DMS 273 treated with DMSO at 0.1 percent for 48 hours (cell line): ENCODE measurements at regions not wholly inside any gene's neighbourhood (a gene's known extent, or its start where the extent isn't known, plus 50 kb on each side); places are given as distances from the start of the nearest gene placed in this dataset.
"Not testable (repeated sequence)": the region's sequence is repeated elsewhere in the genome, so short reads cannot be mapped to it uniquely, and the experiment has no call there.

Source experiments
- DNase-seq: peaks from one replicate; lab custom pipeline; 2025; lab: John Stamatoyannopoulos, UW

- not testable (repeated sequence) for DNase-seq
These were observed 711.3 kb downstream of the LTN1 start for GRCh38 chr21:28281357-28281756.

- no peak for DNase-seq
These were observed 712.1 kb downstream of the LTN1 start for GRCh38 chr21:28280611-28281010.

GRCh38 chr21:28277324-28277723 lies 715.4 kb downstream of the LTN1 start:
- DNase-seq: no peak

GRCh38 chr21:28272272-28272992 lies 720.2 kb downstream of the LTN1 start:
- DNase-seq: no peak

- no peak for DNase-seq
These were observed 723.5 kb downstream of the LTN1 start for GRCh38 chr21:28269173-28269572.

GRCh38 chr21:28268685-28269084 lies 724.0 kb downstream of the LTN1 start:
- no peak for DNase-seq

- DNase-seq: no peak
These were observed 725.2 kb downstream of the LTN1 start for GRCh38 chr21:28267449-28267848.

GRCh38 chr21:28266061-28266460 lies 726.6 kb downstream of the LTN1 start:
- DNase-seq: no peak

GRCh38 chr21:28263974-28264373 lies 728.7 kb downstream of the LTN1 start:
- no peak for DNase-seq

- no peak for DNase-seq
These were observed 731.4 kb downstream of the LTN1 start for GRCh38 chr21:28261298-28261697.

GRCh38 chr21:28257276-28257675 lies 735.4 kb downstream of the LTN1 start:
- DNase-seq: no peak

- DNase-seq: no peak
These were observed 735.8 kb downstream of the LTN1 start for GRCh38 chr21:28256837-28257236.

GRCh38 chr21:28256420-28256831 lies 736.3 kb downstream of the LTN1 start:
- no peak for DNase-seq

GRCh38 chr21:28253961-28254360 lies 738.7 kb downstream of the LTN1 start:
- no peak for DNase-seq

GRCh38 chr21:28253338-28253737 lies 739.3 kb downstream of the LTN1 start:
- DNase-seq: no peak

GRCh38 chr21:28252928-28253327 lies 739.7 kb downstream of the LTN1 start:
- no peak for DNase-seq

GRCh38 chr21:28250946-28251345 lies 741.7 kb downstream of the LTN1 start:
- DNase-seq: no peak

- DNase-seq: no peak
These were observed 745.1 kb downstream of the LTN1 start for GRCh38 chr21:28247454-28248020.

GRCh38 chr21:28240586-28240985 lies 752.1 kb downstream of the LTN1 start:
- DNase-seq: no peak

GRCh38 chr21:28239340-28239739 lies 753.3 kb downstream of the LTN1 start:
- DNase-seq: no peak

- DNase-seq: no peak
These were observed 755.0 kb downstream of the LTN1 start for GRCh38 chr21:28237661-28238060.

GRCh38 chr21:28235169-28235895 lies 757.3 kb downstream of the LTN1 start:
- DNase-seq: no peak

GRCh38 chr21:28234326-28234725 lies 758.4 kb downstream of the LTN1 start:
- DNase-seq: no peak
